ENCODE measurements at regions not wholly inside any gene's neighbourhood (a gene's known extent, or its start where the extent isn't known, plus 50 kb on each side); places are given as distances from the start of the nearest gene placed in this dataset.

DNA sequence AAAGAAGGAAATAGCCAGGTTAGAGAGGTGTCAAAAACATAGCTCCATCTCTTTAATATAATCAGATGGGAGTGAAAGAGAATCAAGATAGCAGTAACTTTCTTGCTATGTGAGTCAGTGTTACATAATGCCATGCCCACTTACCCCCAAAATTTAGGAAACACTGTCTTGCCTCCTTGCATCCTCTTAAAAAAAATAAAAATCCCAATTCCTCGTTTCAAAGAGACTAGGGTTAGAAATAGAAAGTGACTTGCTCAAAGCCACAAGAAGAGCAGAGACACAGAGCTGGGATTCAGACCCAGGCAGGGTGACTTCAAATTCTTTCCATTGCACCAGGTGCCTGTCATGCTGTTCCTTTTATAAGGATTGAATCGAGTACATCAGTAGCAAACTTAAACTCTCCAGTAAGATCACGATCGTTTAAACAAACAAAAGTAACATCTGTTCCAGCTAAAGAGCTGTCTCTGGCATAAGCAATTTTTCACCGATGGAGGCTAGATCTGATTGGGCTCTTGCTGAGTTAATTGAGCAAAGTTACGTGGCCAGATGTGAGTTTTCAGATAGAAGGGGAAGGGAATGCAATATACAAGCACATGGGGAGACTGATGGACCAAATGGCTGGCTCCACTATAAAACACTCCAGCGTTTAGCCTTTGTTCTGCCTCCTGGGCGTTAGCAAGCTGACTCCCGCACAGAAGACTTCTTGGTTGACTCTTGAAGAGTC, 176.9 kb downstream of the PALM2AKAP2 start:
- TF ChIP-seq, protein P1, sequence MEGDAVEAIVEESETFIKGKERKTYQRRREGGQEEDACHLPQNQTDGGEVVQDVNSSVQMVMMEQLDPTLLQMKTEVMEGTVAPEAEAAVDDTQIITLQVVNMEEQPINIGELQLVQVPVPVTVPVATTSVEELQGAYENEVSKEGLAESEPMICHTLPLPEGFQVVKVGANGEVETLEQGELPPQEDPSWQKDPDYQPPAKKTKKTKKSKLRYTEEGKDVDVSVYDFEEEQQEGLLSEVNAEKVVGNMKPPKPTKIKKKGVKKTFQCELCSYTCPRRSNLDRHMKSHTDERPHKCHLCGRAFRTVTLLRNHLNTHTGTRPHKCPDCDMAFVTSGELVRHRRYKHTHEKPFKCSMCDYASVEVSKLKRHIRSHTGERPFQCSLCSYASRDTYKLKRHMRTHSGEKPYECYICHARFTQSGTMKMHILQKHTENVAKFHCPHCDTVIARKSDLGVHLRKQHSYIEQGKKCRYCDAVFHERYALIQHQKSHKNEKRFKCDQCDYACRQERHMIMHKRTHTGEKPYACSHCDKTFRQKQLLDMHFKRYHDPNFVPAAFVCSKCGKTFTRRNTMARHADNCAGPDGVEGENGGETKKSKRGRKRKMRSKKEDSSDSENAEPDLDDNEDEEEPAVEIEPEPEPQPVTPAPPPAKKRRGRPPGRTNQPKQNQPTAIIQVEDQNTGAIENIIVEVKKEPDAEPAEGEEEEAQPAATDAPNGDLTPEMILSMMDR (IDR thresholded peaks at IDR 0.05): no peak
- no peak for TF ChIP-seq POLR2A (IDR thresholded peaks at IDR 0.05)
- TF ChIP-seq POLR2AphosphoS5 (IDR thresholded peaks at IDR 0.05): no peak
